ENCODE measurements at regions not wholly inside any gene's neighbourhood (a gene's known extent, or its start where the extent isn't known, plus 50 kb on each side); places are given as distances from the start of the nearest gene placed in this dataset.

- DNase-seq, result no peak
These were observed 54.8 kb downstream of the NOG start for GRCh38 chr17:56648321-56648720.

- no peak for DNase-seq
These were observed 55.3 kb downstream of the NOG start for GRCh38 chr17:56648806-56649205.

- DNase-seq, result no peak
These were observed 59.1 kb downstream of the NOG start for GRCh38 chr17:56652628-56653027.

GRCh38 chr17:56653877-56654276 lies 60.4 kb downstream of the NOG start:
- DNase-seq, result peak; percentile 83

- no peak for DNase-seq
These were observed 63.3 kb downstream of the NOG start for GRCh38 chr17:56656701-56657327.

- no peak for DNase-seq
These were observed 65.1 kb downstream of the NOG start for GRCh38 chr17:56658648-56659047.

- DNase-seq, result no peak
These were observed 66.1 kb downstream of the NOG start for GRCh38 chr17:56659622-56660021.

GRCh38 chr17:56661906-56662305 lies 68.4 kb downstream of the NOG start:
- no peak for DNase-seq

- DNase-seq, result no peak
These were observed 72.4 kb downstream of the NOG start for GRCh38 chr17:56665864-56666263.

- DNase-seq, result no peak
These were observed 74.5 kb downstream of the NOG start for GRCh38 chr17:56667925-56668458.

- DNase-seq, result no peak
These were observed 78.7 kb downstream of the NOG start for GRCh38 chr17:56672195-56672594.

GRCh38 chr17:56674401-56674925 lies 81.0 kb downstream of the NOG start:
- DNase-seq, result no peak

- no peak for DNase-seq
These were observed 82.6 kb downstream of the NOG start for GRCh38 chr17:56675876-56676660.

GRCh38 chr17:56676810-56677209 lies 83.3 kb downstream of the NOG start:
- DNase-seq, result no peak

- no peak for DNase-seq
These were observed 85.0 kb downstream of the NOG start for GRCh38 chr17:56678249-56679114.

- DNase-seq, result peak; percentile 32
These were observed 85.7 kb downstream of the NOG start for GRCh38 chr17:56679115-56679776.

GRCh38 chr17:56679777-56680422 lies 86.4 kb downstream of the NOG start:
- no peak for DNase-seq

GRCh38 chr17:56680676-56681075 lies 87.2 kb downstream of the NOG start:
- no peak for DNase-seq

- no peak for DNase-seq
These were observed 88.2 kb downstream of the NOG start for GRCh38 chr17:56681561-56682266.

GRCh38 chr17:56688151-56688550 lies 94.7 kb downstream of the NOG start:
- DNase-seq, result no peak

Data from suppressor macrophage treated with lipopolysaccharide for 4 hours (primary cell).